Astrocyte of the cerebellum (primary cell): ENCODE measurements at regions not wholly inside any gene's neighbourhood (a gene's known extent, or its start where the extent isn't known, plus 50 kb on each side); places are given as distances from the start of the nearest gene placed in this dataset.

ENCODE experiments used
- DNase-seq: peaks from one replicate; pipeline ENCODE4 v3.0.0-alpha.2; 2011; ENCODE audit warnings: low read depth
- H3K4me3 ChIP-seq: 2 replicates; pipeline ENCODE4 v1.5.1; 2011; ENCODE audit warnings: mild to moderate bottlenecking, low read depth, low read length, moderate library complexity
- CTCF ChIP-seq: IDR thresholded peaks from 2 replicates; pipeline ENCODE4 v1.5.1; 2012; ENCODE audit warnings: low read length, low read depth, moderate library complexity, mild to moderate bottlenecking; ENCODE audit errors: missing control alignments
- in situ Hi-C: cut with HindIII; loops from 2 replicates; pipeline ENCODE4 v1.10.0; 2017; ENCODE audit warnings: low sequenced_read_pairs

- in situ Hi-C loops = no loop called here
- no peak for TF ChIP-seq CTCF
- H3K4me3 ChIP-seq = no peak overlapping the region
- no peak for DNase-seq
Measured at GRCh38 chrX:124242131-124242530, 90.3 kb upstream of the TEX13D start.

- TF ChIP-seq CTCF = no peak
- DNase-seq = no peak
- in situ Hi-C loops = no loop called here
- no peak overlapping the region for H3K4me3 ChIP-seq
Measured at GRCh38 chrX:124249345-124249744, 83.1 kb upstream of the TEX13D start.

- in situ Hi-C loops = no loop called here
- no peak for TF ChIP-seq CTCF
- H3K4me3 ChIP-seq = no peak overlapping the region
- no peak for DNase-seq
Measured at GRCh38 chrX:124250835-124251437, 81.5 kb upstream of the TEX13D start.

GRCh38 chrX:124254611-124255010 is 77.8 kb upstream of the TEX13D start:
- in situ Hi-C loops = no loop called here

GRCh38 chrX:124256216-124256615 is 76.2 kb upstream of the TEX13D start:
- no peak overlapping the region for H3K4me3 ChIP-seq
- TF ChIP-seq CTCF = no peak
- in situ Hi-C loops = no loop called here
- no peak for DNase-seq

More at GRCh38 chrX:124254611-124255010, 77.8 kb upstream of the TEX13D start:
- H3K4me3 ChIP-seq = no peak overlapping the region
- TF ChIP-seq CTCF = no peak
- DNase-seq = no peak

GRCh38 chrX:124256629-124257380 is 75.7 kb upstream of the TEX13D start:
- DNase-seq = no peak
- no peak for TF ChIP-seq CTCF
- H3K4me3 ChIP-seq = no peak overlapping the region
- in situ Hi-C loops = no loop called here
